H1 (cell line): ENCODE measurements at regions not wholly inside any gene's neighbourhood (a gene's known extent, or its start where the extent isn't known, plus 50 kb on each side); places are given as distances from the start of the nearest gene placed in this dataset.

Experiments used
- CTCF ChIA-PET: fragments of 300-600 bp; sonication (Branson Sonifier 250); formaldehyde crosslinking; loops from one replicate; lab custom pipeline; 2021; ENCODE audit not compliant: partially characterized antibody; lab: Charles Lee
- POLR2A ChIA-PET: fragments of 300-600 bp; sonication (Branson Sonifier 250); formaldehyde crosslinking; loops from one replicate; lab custom pipeline; 2021; ENCODE audit warnings: inconsistent platforms; ENCODE audit not compliant: partially characterized antibody; lab: Charles Lee
- DNase-seq, 2 experiments: peaks; one replicate each; pipeline versions ENCODE4 v3.0.0 to v3.0.0-alpha.2; 2010 to 2022; ENCODE audit warnings: low spot score in 2 of 2, low read depth in 1 of 2, mixed read lengths in 1 of 2
- FAIRE-seq: peaks from 2 replicates; lab custom pipeline; 2011; peaks lifted over from hg19 to GRCh38; lab: Jason Lieb, UNC
- H2AFZ ChIP-seq: 2 replicates; pipeline ENCODE4 v1.8.1; 2012; ENCODE audit warnings: low read length, inconsistent platforms
- H2AK5ac ChIP-seq: 2 replicates; pipeline ENCODE4 v1.6.1; 2013; ENCODE audit warnings: low read depth, low read length
- H2BK120ac ChIP-seq: replicated peaks from 2 replicates; pipeline ENCODE3; 2013; ENCODE audit warnings: low read depth, low read length, inconsistent platforms
- H2BK12ac ChIP-seq: 2 replicates; pipeline ENCODE4 v1.6.1; 2013; ENCODE audit warnings: low read depth, low read length
- H2BK15ac ChIP-seq: 2 replicates; pipeline ENCODE4 v1.6.1; 2013; ENCODE audit warnings: low read length
- H2BK20ac ChIP-seq: 2 replicates; pipeline ENCODE4 v1.6.1; 2013; ENCODE audit warnings: low read length
- H2BK5ac ChIP-seq: 2 replicates; pipeline ENCODE4 v1.6.1; 2013; ENCODE audit warnings: low read depth, low read length
- H3K14ac ChIP-seq: 2 replicates; pipeline ENCODE4 v1.6.1; 2013; ENCODE audit warnings: inconsistent platforms; ENCODE audit not compliant: insufficient read length
- H3K18ac ChIP-seq: 2 replicates; pipeline ENCODE4 v1.6.1; 2013; ENCODE audit warnings: low read length; ENCODE audit errors: extremely low read depth
- H3K23ac ChIP-seq: 2 replicates; pipeline ENCODE4 v1.6.1; 2013; ENCODE audit warnings: inconsistent platforms; ENCODE audit not compliant: insufficient read length
- H3K23me2 ChIP-seq: 2 replicates; pipeline ENCODE4 v1.6.1; 2013; ENCODE audit warnings: low read depth, low read length
- H3K27ac ChIP-seq: 2 replicates; pipeline ENCODE4 v1.6.1; 2011; ENCODE audit warnings: low read depth, low read length, inconsistent platforms
- H3K27me3 ChIP-seq, 4 experiments: replicated peaks in 1 of 4; 1 replicate in 1 of 4; 2 replicates in 3 of 4; pipeline versions ENCODE4 v1.6.1 to v1.8.1; 2011 to 2013; ENCODE audit warnings: low read length in 3 of 4, mild to moderate bottlenecking in 3 of 4, inconsistent platforms in 2 of 4, mixed read lengths in 2 of 4, moderate library complexity in 1 of 4; ENCODE audit not compliant: control insufficient read depth in 3 of 4, insufficient read depth in 3 of 4; ENCODE audit errors: extremely low read depth in 1 of 4
- H3K36me3 ChIP-seq, 4 experiments: 2 replicates each; pipeline versions ENCODE4 v1.6.1 to v1.8.1; 2011 to 2013; ENCODE audit warnings: mild to moderate bottlenecking in 4 of 4, low read length in 3 of 4, moderate library complexity in 2 of 4, control low read depth in 1 of 4, inconsistent platforms in 1 of 4; ENCODE audit not compliant: insufficient read depth in 4 of 4, control insufficient read depth in 2 of 4
- H3K4ac ChIP-seq: replicated peaks from 2 replicates; pipeline ENCODE3; 2013; ENCODE audit warnings: low read length, low read depth, mixed read lengths, inconsistent platforms; ENCODE audit not compliant: insufficient read length
- H3K4me1 ChIP-seq, 4 experiments: replicated peaks in 1 of 4; 1 replicate in 1 of 4; 2 replicates in 3 of 4; pipeline versions ENCODE4 v1.6.1 to v1.8.1; 2011 to 2013; ENCODE audit warnings: low read length in 3 of 4, inconsistent platforms in 2 of 4, mixed read lengths in 1 of 4; ENCODE audit not compliant: insufficient read depth in 4 of 4, control insufficient read depth in 3 of 4
- H3K4me2 ChIP-seq, 2 experiments: 2 replicates each; pipeline versions ENCODE4 v1.6.1 to v1.8.1; 2011 to 2013; ENCODE audit warnings: low read depth in 2 of 2, low read length in 2 of 2, control low read depth in 1 of 2, inconsistent platforms in 1 of 2, mild to moderate bottlenecking in 1 of 2; ENCODE audit not compliant: insufficient read depth in 1 of 2
- H3K4me3 ChIP-seq, 4 experiments: fragments of 200-600, 300-600 bp in 1 of 4; sonication (generic), shearing (Covaris generic), sonication (Bioruptor Twin) in 1 of 4; 2 replicates each; pipeline versions ENCODE4 v1.5.1 to v1.8.1; 2011 to 2016; ENCODE audit warnings: low read length in 4 of 4, low read depth in 3 of 4, control low read depth in 2 of 4, inconsistent platforms in 2 of 4, mild to moderate bottlenecking in 2 of 4, mixed read lengths in 1 of 4, moderate library complexity in 1 of 4; ENCODE audit not compliant: insufficient read depth in 2 of 4; ENCODE audit errors: extremely low read depth in 1 of 4
- H3K56ac ChIP-seq: replicated peaks from 2 replicates; pipeline ENCODE3; 2013; ENCODE audit warnings: low read depth, mild to moderate bottlenecking, mixed read lengths, low read length, inconsistent platforms; ENCODE audit not compliant: insufficient read length
- H3K79me1 ChIP-seq: 2 replicates; pipeline ENCODE4 v1.6.1; 2013; ENCODE audit warnings: low read depth, low read length, control low read depth
- H3K79me2 ChIP-seq, 2 experiments: 2 replicates each; pipeline versions ENCODE4 v1.6.1 to v1.8.1; 2012 to 2013; ENCODE audit warnings: low read length in 2 of 2, mild to moderate bottlenecking in 2 of 2, inconsistent platforms in 1 of 2; ENCODE audit not compliant: insufficient read depth in 2 of 2, control insufficient read depth in 1 of 2
- H3K9ac ChIP-seq, 4 experiments: replicated peaks in 1 of 4; 1 replicate in 1 of 4; 2 replicates in 3 of 4; pipeline versions ENCODE4 v1.6.1 to v1.8.1; 2011 to 2013; ENCODE audit warnings: low read depth in 3 of 4, low read length in 3 of 4, control low read depth in 2 of 4, mild to moderate bottlenecking in 2 of 4, moderate library complexity in 2 of 4, inconsistent platforms in 1 of 4; ENCODE audit errors: extremely low read depth in 1 of 4
- H3K9me3 ChIP-seq, 2 experiments: 2 replicates each; pipeline versions ENCODE4 v1.6.1 to v1.8.1; 2012 to 2013; ENCODE audit warnings: mild to moderate bottlenecking in 2 of 2, moderate library complexity in 2 of 2, control low read depth in 1 of 2, inconsistent platforms in 1 of 2, low read depth in 1 of 2, low read length in 1 of 2, mixed read lengths in 1 of 2; ENCODE audit not compliant: insufficient read depth in 2 of 2
- H4K20me1 ChIP-seq, 2 experiments: replicated peaks in 1 of 2; 2 replicates each; pipeline versions ENCODE3 to v1.8.1; 2011 to 2013; ENCODE audit warnings: inconsistent platforms in 2 of 2, low read length in 2 of 2, mild to moderate bottlenecking in 1 of 2; ENCODE audit not compliant: insufficient read depth in 2 of 2, control insufficient read depth in 1 of 2
- H4K5ac ChIP-seq: 2 replicates; pipeline ENCODE4 v1.6.1; 2013; ENCODE audit warnings: low read length, low read depth, mixed read lengths, inconsistent platforms; ENCODE audit not compliant: insufficient read length
- H4K8ac ChIP-seq: 2 replicates; pipeline ENCODE4 v1.8.0; 2013; ENCODE audit warnings: mild to moderate bottlenecking, moderate library complexity, low read length, inconsistent platforms; ENCODE audit not compliant: insufficient read depth; ENCODE audit errors: extremely low read depth
- H4K91ac ChIP-seq: replicated peaks from 2 replicates; pipeline ENCODE3; 2013; ENCODE audit warnings: low read length, mixed read lengths, inconsistent platforms; ENCODE audit not compliant: insufficient read length
- BACH1 ChIP-seq: IDR thresholded peaks from 2 replicates; pipeline ENCODE4 v1.6.1; 2012; ENCODE audit warnings: low read length, improper control_type of control experiment
- HDAC6 ChIP-seq: IDR thresholded peaks from one replicate; pipeline ENCODE4 v1.7.1; 2012; ENCODE audit warnings: low read depth, mild to moderate bottlenecking, inconsistent platforms, low read length, moderate library complexity
- KDM1A ChIP-seq: fragments of 200-600, 300-600 bp; sonication (generic); IDR thresholded peaks from 2 replicates; pipeline ENCODE4 v1.7.1; 2016; ENCODE audit warnings: mild to moderate bottlenecking, low read length, borderline replicate concordance
- KDM4A ChIP-seq: IDR thresholded peaks from one replicate; pipeline ENCODE4 v1.7.1; 2012; ENCODE audit warnings: low read depth, mild to moderate bottlenecking, moderate library complexity, low read length, inconsistent platforms; ENCODE audit not compliant: severe bottlenecking
- PHF8 ChIP-seq: fragments of 200-600 bp; sonication (generic); conservative IDR thresholded peaks from 2 replicates; pipeline ENCODE4 v1.7.1; 2012; ENCODE audit warnings: low read depth, mild to moderate bottlenecking, inconsistent platforms, low read length, moderate library complexity
- POLR2A ChIP-seq, 2 experiments: IDR thresholded peaks; 1 replicate in 1 of 2; 2 replicates in 1 of 2; pipeline ENCODE4 v1.6.1; 2011; ENCODE audit warnings: low read depth in 2 of 2, low read length in 2 of 2, mild to moderate bottlenecking in 2 of 2; ENCODE audit errors: control extremely low read depth in 1 of 2
- RBBP5 ChIP-seq: IDR thresholded peaks from 2 replicates; pipeline ENCODE4 v1.7.1; 2012; ENCODE audit warnings: low read depth, mild to moderate bottlenecking, inconsistent platforms, low read length, moderate library complexity, borderline replicate concordance
- SAP30 ChIP-seq: fragments of 300-600 bp; sonication (generic); IDR thresholded peaks from 2 replicates; pipeline ENCODE4 v1.7.1; 2012; ENCODE audit warnings: low read length, moderate library complexity, mild to moderate bottlenecking, inconsistent platforms; ENCODE audit not compliant: insufficient read depth, insufficient replicate concordance
- SIN3A ChIP-seq, 2 experiments: IDR thresholded peaks in 1 of 2; conservative IDR thresholded peaks in 1 of 2; 2 replicates each; pipeline ENCODE4 v1.6.1; 2011 to 2012; ENCODE audit warnings: low read length in 2 of 2, improper control_type of control experiment in 1 of 2, low read depth in 1 of 2, mild to moderate bottlenecking in 1 of 2
- SP2 ChIP-seq: IDR thresholded peaks from 2 replicates; pipeline ENCODE4 v1.6.1; 2012; ENCODE audit warnings: mild to moderate bottlenecking, low read length, inconsistent platforms
- SP4 ChIP-seq: IDR thresholded peaks from 2 replicates; pipeline ENCODE4 v1.6.1; 2012; ENCODE audit warnings: low read length, inconsistent platforms
- SRF ChIP-seq: IDR thresholded peaks from 2 replicates; pipeline ENCODE4 v1.6.1; 2011; ENCODE audit warnings: mild to moderate bottlenecking, low read depth, low read length, moderate library complexity
- YY1 ChIP-seq: IDR thresholded peaks from 2 replicates; pipeline ENCODE4 v1.6.1; 2011; ENCODE audit warnings: low read depth, mild to moderate bottlenecking, low read length
- WGBS, 2 experiments: shearing (Covaris generic) in 1 of 2; methylation state at CpG; one replicate each; pipeline versions ENCODE4 v1.1.6 to v1.1.7; 2013 to 2015; ENCODE audit warnings: low lambda C conversion rate in 2 of 2, mixed read lengths in 2 of 2, inconsistent platforms in 1 of 2, low coverage in 1 of 2, missing lambda C conversion rate in 1 of 2; ENCODE audit not compliant: insufficient replicate concordance in 2 of 2, insufficient coverage in 1 of 2, insufficient read length in 1 of 2; ENCODE audit errors: extremely low coverage in 1 of 2, missing lambda C conversion rate in 1 of 2; 5-methylcytosine and 5-hydroxymethylcytosine counted together
- TF ChIP-seq, protein P1 (sequence below): IDR thresholded peaks from 2 replicates; pipeline ENCODE4 v1.6.1; 2011; ENCODE audit warnings: low read depth, mild to moderate bottlenecking, low read length; ENCODE audit not compliant: insufficient read depth

- Histone ChIP-seq H3K4ac (no peak overlapping the region), H2AFZ (no peak overlapping the region), H3K18ac (no peak overlapping the region), H4K5ac (no peak overlapping the region), H3K36me3 (no peaks in the 10 kb centered on the region), H3K9me3 (no peaks in the 10 kb centered on the region), H3K27me3 (no peaks in the 10 kb centered on the region; a peak in 1 of 7 replicates), H3K9ac (no peak overlapping the region), H3K4me3 (no peak overlapping the region), H3K56ac (no peak overlapping the region), H4K8ac (no peak overlapping the region), H3K23me2 (no peaks in the 10 kb centered on the region), H4K91ac (no peak overlapping the region), H2BK15ac (no peak overlapping the region), H4K20me1 (no peaks in the 10 kb centered on the region), H3K27ac (no peak overlapping the region), H3K79me1 (no peaks in the 10 kb centered on the region), H2BK20ac (no peak overlapping the region), H3K4me2 (no peak overlapping the region), H3K23ac (no peak overlapping the region), H3K79me2 (no peaks in the 10 kb centered on the region), H2BK12ac (no peak overlapping the region), H2BK120ac (no peak overlapping the region), H2BK5ac (no peak overlapping the region), H2AK5ac (no peak overlapping the region), H3K14ac (no peak overlapping the region), H3K4me1 (no peaks in the 10 kb centered on the region)
- ChIA-PET CTCF (interaction anchor here (1.1 to 17.3 kb wide), 8 partner anchors 8 to 180 kb away, joined by 3 to 283 read pairs (median 6); no protein-coding TSS in a partner anchor), POLR2A (no interaction called here)
- no peak for DNase-seq
- no peak for FAIRE-seq
- 93% methylated on average over 6 of the region's 6 CpGs; no CpG with 5 or more reads in 1 of the 2 experiments for WGBS, 2 experiments
- TF ChIP-seq POLR2A (IDR thresholded peaks at IDR 0.05; ENCODE audit: control extremely low read depth in 1 of 2, low read depth in 2 of 2, low read length in 2 of 2) (no peak), SAP30 (no peak), SIN3A (conservative IDR thresholded peaks at IDR 0.05 in 1 of 2, IDR thresholded peaks at IDR 0.05 in 1 of 2; ENCODE audit: low read depth in 1 of 2, low read length in 2 of 2) (no peak), SP2 (no peak), BACH1 (no peak), PHF8 (no peak), YY1 (no peak), SRF (no peak), RBBP5 (no peak), KDM1A (no peak), KDM4A (no peak), SP4 (no peak), HDAC6 (no peak)
- TF ChIP-seq, protein P1, sequence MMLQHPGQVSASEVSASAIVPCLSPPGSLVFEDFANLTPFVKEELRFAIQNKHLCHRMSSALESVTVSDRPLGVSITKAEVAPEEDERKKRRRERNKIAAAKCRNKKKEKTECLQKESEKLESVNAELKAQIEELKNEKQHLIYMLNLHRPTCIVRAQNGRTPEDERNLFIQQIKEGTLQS: no peak
Measured at GRCh38 chr7:25386311-25386744, 158.0 kb upstream of the NPVF start.
